Loucy (cell line): ENCODE measurements at regions not wholly inside any gene's neighbourhood (a gene's known extent, or its start where the extent isn't known, plus 50 kb on each side); places are given as distances from the start of the nearest gene placed in this dataset.
"Not testable (repeated sequence)": the region's sequence is repeated elsewhere in the genome, so short reads cannot be mapped to it uniquely, and the experiment has no call there.

Source experiments
- H2AFZ ChIP-seq: fragments of 200-600 bp; sonication (generic); 2 replicates; pipeline ENCODE4 v1.6.0; 2016; ENCODE audit warnings: antibody characterized with exemption, mild to moderate bottlenecking, low read length, moderate library complexity
- H3F3A ChIP-seq: fragments of 200-600 bp; 2 replicates; pipeline ENCODE4 v1.6.0; 2016; ENCODE audit warnings: antibody characterized with exemption, low read depth, mild to moderate bottlenecking
- H3K27me3 ChIP-seq: fragments of 200-600 bp; sonication (generic); 2 replicates; pipeline ENCODE4 v1.6.1; 2014; ENCODE audit warnings: low read length, mild to moderate bottlenecking; ENCODE audit not compliant: insufficient read depth, poor library complexity, severe bottlenecking
- H3K36me3 ChIP-seq: fragments of 200-600 bp; sonication (generic); 2 replicates; pipeline ENCODE4 v1.6.1; 2016; ENCODE audit warnings: low read length; ENCODE audit not compliant: insufficient read depth
- H3K4me1 ChIP-seq: fragments of 200-600 bp; sonication (generic); 2 replicates; pipeline ENCODE4 v1.5.1; 2014; ENCODE audit warnings: low read length, mild to moderate bottlenecking; ENCODE audit not compliant: insufficient read depth, poor library complexity, severe bottlenecking
- H3K4me2 ChIP-seq: fragments of 200-600 bp; sonication (generic); 2 replicates; pipeline ENCODE4 v1.6.0; 2014; ENCODE audit warnings: antibody characterized with exemption, low read length, low read depth, mild to moderate bottlenecking; ENCODE audit not compliant: poor library complexity, severe bottlenecking
- H3K4me3 ChIP-seq: fragments of 200-600 bp; sonication (generic); 2 replicates; pipeline ENCODE4 v1.5.1; 2014; ENCODE audit warnings: low read length, mild to moderate bottlenecking, mixed read lengths; ENCODE audit not compliant: poor library complexity, severe bottlenecking
- H3K79me2 ChIP-seq: fragments of 200-600 bp; sonication (generic); 2 replicates; pipeline ENCODE4 v1.6.1; 2014; ENCODE audit warnings: low read length; ENCODE audit not compliant: insufficient read depth
- H3K9ac ChIP-seq: fragments of 200-600 bp; sonication (generic); 2 replicates; pipeline ENCODE4 v1.6.0; 2014; ENCODE audit warnings: mild to moderate bottlenecking, low read depth, low read length, moderate library complexity; ENCODE audit not compliant: poor library complexity, severe bottlenecking
- H3K9me2 ChIP-seq: fragments of 200-600 bp; sonication (generic); replicated peaks from 2 replicates; pipeline ENCODE4 v1.6.1; 2016; ENCODE audit warnings: low read depth, low read length, mixed read lengths
- H3K9me3 ChIP-seq: fragments of 200-600 bp; sonication (generic); 2 replicates; pipeline ENCODE4 v1.6.1; 2014; ENCODE audit warnings: mild to moderate bottlenecking, antibody characterized with exemption, low read length, low read depth; ENCODE audit not compliant: insufficient read depth
- H4K20me1 ChIP-seq: fragments of 200-600 bp; sonication (generic); 2 replicates; pipeline ENCODE4 v1.6.0; 2014; ENCODE audit warnings: antibody characterized with exemption, low read length, mild to moderate bottlenecking; ENCODE audit not compliant: insufficient read depth, poor library complexity, severe bottlenecking
- EZH2phosphoT487 ChIP-seq: fragments of 200-600 bp; IDR thresholded peaks from 2 replicates; pipeline ENCODE4 v1.6.1; 2018; ENCODE audit warnings: antibody characterized with exemption, mild to moderate bottlenecking, moderate library complexity, borderline replicate concordance
- TF ChIP-seq, protein P1 (sequence below): fragments of 200-600 bp; sonication (generic); conservative IDR thresholded peaks from 2 replicates; pipeline ENCODE4 v1.5.1; 2014; ENCODE audit warnings: mild to moderate bottlenecking, antibody characterized with exemption, low read length

DNA sequence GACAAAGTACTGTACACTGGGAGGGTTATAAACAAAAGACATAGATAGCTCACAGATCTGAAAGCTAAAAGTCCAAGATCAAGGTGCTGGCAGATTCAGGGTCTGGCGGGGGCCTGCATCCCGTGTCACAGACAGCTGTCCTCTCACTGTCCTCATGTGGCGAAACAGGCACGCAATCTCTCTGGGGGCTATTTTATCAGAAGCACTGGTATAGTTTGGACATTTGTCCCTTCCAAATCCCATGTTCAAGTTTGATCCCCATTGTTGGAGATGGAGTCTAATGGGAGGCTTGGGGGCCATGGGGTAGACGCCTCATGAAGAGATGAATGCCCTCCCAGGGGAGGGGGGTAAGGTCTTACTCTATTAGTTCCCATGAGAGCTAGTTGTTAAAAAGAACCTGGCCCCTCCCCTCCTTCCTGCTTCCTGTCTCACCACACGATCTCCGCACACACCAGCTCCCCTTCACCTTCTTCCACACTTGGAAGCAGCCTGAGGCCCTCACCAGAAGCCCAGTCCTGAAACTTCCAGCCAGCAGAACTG lies 72.5 kb upstream of the UCN3 start:
- Histone ChIP-seq H3F3A (no peaks in the 10 kb centered on the region), H3K36me3 (no peaks in the 10 kb centered on the region), H2AFZ (peak overlapping the region; percentile 67), H3K9ac (peak overlapping the region; percentile 72), H3K4me1 (peaks cover 49% of the 10 kb centered on the region), H3K4me2 (peak overlapping the region; percentile 79), H3K9me2 (no peaks in the 10 kb centered on the region), H3K4me3 (peak overlapping the region; percentile 74), H4K20me1 (no peaks in the 10 kb centered on the region), H3K9me3 (no peaks in the 10 kb centered on the region), H3K27me3 (no peaks in the 10 kb centered on the region), H3K79me2 (peaks cover 16% of the 10 kb centered on the region)
- TF ChIP-seq, protein P1, sequence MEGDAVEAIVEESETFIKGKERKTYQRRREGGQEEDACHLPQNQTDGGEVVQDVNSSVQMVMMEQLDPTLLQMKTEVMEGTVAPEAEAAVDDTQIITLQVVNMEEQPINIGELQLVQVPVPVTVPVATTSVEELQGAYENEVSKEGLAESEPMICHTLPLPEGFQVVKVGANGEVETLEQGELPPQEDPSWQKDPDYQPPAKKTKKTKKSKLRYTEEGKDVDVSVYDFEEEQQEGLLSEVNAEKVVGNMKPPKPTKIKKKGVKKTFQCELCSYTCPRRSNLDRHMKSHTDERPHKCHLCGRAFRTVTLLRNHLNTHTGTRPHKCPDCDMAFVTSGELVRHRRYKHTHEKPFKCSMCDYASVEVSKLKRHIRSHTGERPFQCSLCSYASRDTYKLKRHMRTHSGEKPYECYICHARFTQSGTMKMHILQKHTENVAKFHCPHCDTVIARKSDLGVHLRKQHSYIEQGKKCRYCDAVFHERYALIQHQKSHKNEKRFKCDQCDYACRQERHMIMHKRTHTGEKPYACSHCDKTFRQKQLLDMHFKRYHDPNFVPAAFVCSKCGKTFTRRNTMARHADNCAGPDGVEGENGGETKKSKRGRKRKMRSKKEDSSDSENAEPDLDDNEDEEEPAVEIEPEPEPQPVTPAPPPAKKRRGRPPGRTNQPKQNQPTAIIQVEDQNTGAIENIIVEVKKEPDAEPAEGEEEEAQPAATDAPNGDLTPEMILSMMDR = no peak
- no peak for TF ChIP-seq EZH2phosphoT487

DNA sequence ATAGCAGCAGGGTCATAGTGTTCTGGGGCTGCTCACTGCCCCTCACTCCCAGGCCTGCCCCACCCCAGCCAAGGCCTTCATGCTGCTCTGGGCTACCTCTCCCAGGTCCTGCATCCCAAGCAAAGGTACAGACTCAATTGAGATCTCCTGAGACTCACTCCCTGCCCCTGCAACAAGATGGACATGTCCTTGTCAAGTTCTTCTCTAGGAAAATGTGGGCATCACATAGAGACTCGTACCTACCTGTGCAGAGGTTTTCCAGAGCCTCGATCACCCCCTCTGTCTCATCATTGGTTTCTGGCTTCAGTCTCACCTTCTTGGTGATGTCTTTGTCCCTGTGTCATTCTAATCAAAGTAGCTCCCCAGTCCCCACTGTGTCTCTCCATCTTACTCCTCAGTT lies 71.8 kb upstream of the UCN3 start:
- H3K4me3 ChIP-seq = peak overlapping the region; percentile 74

DNA sequence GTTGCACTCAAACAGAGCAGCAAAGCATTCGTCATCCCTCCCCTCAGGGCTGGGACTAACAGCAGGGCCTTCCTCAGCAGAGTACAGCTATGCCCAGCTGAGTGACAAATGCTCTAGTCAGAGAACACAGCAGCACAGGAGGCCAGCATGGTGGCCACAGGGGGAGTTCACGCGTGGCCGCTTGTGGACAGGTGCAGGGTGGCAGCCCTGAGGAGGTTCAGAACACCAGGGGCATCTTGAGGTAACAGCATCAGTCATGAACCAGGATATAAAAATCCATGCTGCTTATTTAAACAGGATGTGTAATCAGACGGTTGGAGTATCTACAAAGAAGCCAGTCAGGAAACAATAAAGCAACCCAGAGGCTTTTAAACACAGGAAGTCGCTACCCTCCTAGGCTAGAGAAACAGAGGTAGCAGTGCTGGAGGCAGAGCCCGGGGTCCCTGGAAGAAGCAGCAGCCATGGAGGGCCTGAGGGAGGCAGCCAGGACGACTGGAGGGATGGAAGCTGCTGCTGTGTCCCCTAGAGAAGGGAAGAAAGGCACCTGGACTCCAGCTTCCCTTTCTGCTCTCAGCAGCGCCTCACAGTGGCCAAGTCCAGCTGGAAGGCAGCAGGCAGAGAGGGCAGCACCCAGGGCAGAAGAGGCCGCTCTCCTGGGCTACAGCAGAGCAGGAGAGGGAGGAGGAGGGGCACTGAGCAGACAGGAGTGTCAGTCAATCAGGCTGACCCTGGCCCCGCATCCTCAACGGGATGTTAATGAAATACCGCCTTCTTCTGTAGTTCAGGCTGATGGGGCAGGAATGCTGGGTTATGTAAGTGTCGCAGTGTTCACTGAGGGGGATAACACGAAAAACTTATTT lies 70.8 kb upstream of the UCN3 start:
- Histone ChIP-seq H3K9me2 (no peaks in the 10 kb centered on the region), H4K20me1 (no peaks in the 10 kb centered on the region), H3K79me2 (peaks cover 16% of the 10 kb centered on the region), H3K9ac (peak overlapping the region; percentile 72), H3K4me2 (peak overlapping the region; percentile 79), H3K36me3 (no peaks in the 10 kb centered on the region), H3K4me1 (peaks cover 53% of the 10 kb centered on the region), H3K4me3 (peak overlapping the region; percentile 74), H3F3A (no peaks in the 10 kb centered on the region), H3K27me3 (no peaks in the 10 kb centered on the region), H2AFZ (no peak overlapping the region), H3K9me3 (no peaks in the 10 kb centered on the region)
- TF ChIP-seq, protein P1 = peak; percentile 58
- TF ChIP-seq EZH2phosphoT487 = no peak

More for the DNA sequence above, 71.8 kb upstream of the UCN3 start:
- H4K20me1 ChIP-seq, H3F3A ChIP-seq, H3K36me3 ChIP-seq, H3K9me2 ChIP-seq, H3K9me3 ChIP-seq, H2AFZ ChIP-seq, H3K27me3 ChIP-seq: not testable (repeated sequence)
- Histone ChIP-seq H3K4me2 (peak overlapping the region; percentile 79), H3K4me1 (peaks cover 53% of the 10 kb centered on the region), H3K9ac (peak overlapping the region; percentile 72), H3K79me2 (peaks cover 16% of the 10 kb centered on the region)
